Skeletal muscle satellite cell (primary cell): ENCODE measurements at regions not wholly inside any gene's neighbourhood (a gene's known extent, or its start where the extent isn't known, plus 50 kb on each side); places are given as distances from the start of the nearest gene placed in this dataset.
"Not testable (repeated sequence)": the region's sequence is repeated elsewhere in the genome, so short reads cannot be mapped to it uniquely, and the experiment has no call there.

Experiments used
- H3K27me3 ChIP-seq: 2 replicates; pipeline ENCODE4 v1.7.0; 2013; ENCODE audit warnings: low read length; ENCODE audit not compliant: control insufficient read depth, insufficient read depth
- H3K36me3 ChIP-seq: 2 replicates; pipeline ENCODE4 v1.7.0; 2013; ENCODE audit warnings: mild to moderate bottlenecking, control low read depth, low read length; ENCODE audit not compliant: insufficient read depth
- H3K4me1 ChIP-seq: 2 replicates; pipeline ENCODE4 v1.7.0; 2013; ENCODE audit warnings: low read length; ENCODE audit not compliant: control insufficient read depth, insufficient read depth
- H3K4me2 ChIP-seq: 2 replicates; pipeline ENCODE4 v1.7.0; 2013; ENCODE audit warnings: mild to moderate bottlenecking, low read length
- H3K4me3 ChIP-seq: 2 replicates; pipeline ENCODE4 v1.7.0; 2013; ENCODE audit warnings: low read length
- H3K9ac ChIP-seq: 2 replicates; pipeline ENCODE4 v1.7.0; 2013; ENCODE audit warnings: mild to moderate bottlenecking, low read depth, low read length, moderate library complexity
- H3K9me3 ChIP-seq: replicated peaks from 2 replicates; pipeline ENCODE4 v1.7.0; 2013; ENCODE audit warnings: mild to moderate bottlenecking, control low read depth, low read length

GRCh38 chr2:167790189-167790588 lies 457.2 kb downstream of the STK39 start:
- Histone ChIP-seq H3K36me3 (no peaks in the 10 kb centered on the region), H3K9ac (no peak overlapping the region), H3K4me2 (no peak overlapping the region), H3K4me1 (no peaks in the 10 kb centered on the region), H3K9me3 (no peaks in the 10 kb centered on the region), H3K27me3 (no peaks in the 10 kb centered on the region), H3K4me3 (no peak overlapping the region)

- H3K27me3 ChIP-seq = no peaks in the 10 kb centered on the region
- no peaks in the 10 kb centered on the region for H3K36me3 ChIP-seq
- peaks cover 8% of the 10 kb centered on the region for H3K4me1 ChIP-seq
- no peak overlapping the region for H3K4me3 ChIP-seq
- no peak overlapping the region for H3K9ac ChIP-seq
- H3K9me3 ChIP-seq = no peaks in the 10 kb centered on the region
- no peak overlapping the region for H3K4me2 ChIP-seq
These were observed 459.8 kb downstream of the STK39 start for GRCh38 chr2:167787562-167787961.

GRCh38 chr2:167787021-167787420 lies 460.4 kb downstream of the STK39 start:
- H3K4me1 ChIP-seq = peaks cover 8% of the 10 kb centered on the region
- no peak overlapping the region for H3K4me3 ChIP-seq
- H3K36me3 ChIP-seq = no peaks in the 10 kb centered on the region
- H3K9ac ChIP-seq = no peak overlapping the region
- H3K27me3 ChIP-seq = no peaks in the 10 kb centered on the region
- H3K4me2 ChIP-seq = no peak overlapping the region
- no peaks in the 10 kb centered on the region for H3K9me3 ChIP-seq

- Histone ChIP-seq H3K4me1 (peaks cover 8% of the 10 kb centered on the region), H3K9me3 (no peaks in the 10 kb centered on the region), H3K4me3 (no peak overlapping the region), H3K36me3 (no peaks in the 10 kb centered on the region), H3K27me3 (no peaks in the 10 kb centered on the region), H3K9ac (no peak overlapping the region), H3K4me2 (no peak overlapping the region)
These were observed 461.7 kb downstream of the STK39 start for GRCh38 chr2:167785606-167786216.

GRCh38 chr2:167784084-167784425 lies 463.3 kb downstream of the STK39 start:
- Histone ChIP-seq H3K9me3 (no peaks in the 10 kb centered on the region), H3K27me3 (no peaks in the 10 kb centered on the region), H3K36me3 (no peaks in the 10 kb centered on the region), H3K9ac (no peak overlapping the region), H3K4me1 (peaks cover 8% of the 10 kb centered on the region), H3K4me2 (no peak overlapping the region), H3K4me3 (no peak overlapping the region)

- peaks cover 8% of the 10 kb centered on the region for H3K4me1 ChIP-seq
- no peaks in the 10 kb centered on the region for H3K27me3 ChIP-seq
- H3K4me2 ChIP-seq = no peak overlapping the region
- no peak overlapping the region for H3K4me3 ChIP-seq
- no peaks in the 10 kb centered on the region for H3K9me3 ChIP-seq
- H3K9ac ChIP-seq = no peak overlapping the region
- H3K36me3 ChIP-seq = no peaks in the 10 kb centered on the region
These were observed 463.9 kb downstream of the STK39 start for GRCh38 chr2:167783261-167784083.

- not testable (repeated sequence) for H3K27me3 ChIP-seq, H3K9me3 ChIP-seq, H3K4me2 ChIP-seq, H3K9ac ChIP-seq, H3K4me3 ChIP-seq, H3K4me1 ChIP-seq, H3K36me3 ChIP-seq
These were observed 465.8 kb downstream of the STK39 start for GRCh38 chr2:167781629-167782028.

- no peaks in the 10 kb centered on the region for H3K27me3 ChIP-seq
- H3K4me1 ChIP-seq = no peaks in the 10 kb centered on the region
- H3K4me3 ChIP-seq = no peak overlapping the region
- no peaks in the 10 kb centered on the region for H3K36me3 ChIP-seq
- H3K9ac ChIP-seq = no peak overlapping the region
- H3K9me3 ChIP-seq = no peaks in the 10 kb centered on the region
- no peak overlapping the region for H3K4me2 ChIP-seq
These were observed 471.0 kb downstream of the STK39 start for GRCh38 chr2:167776359-167776758.

- Histone ChIP-seq H3K4me2 (no peak overlapping the region), H3K9ac (no peak overlapping the region), H3K9me3 (no peaks in the 10 kb centered on the region), H3K36me3 (no peaks in the 10 kb centered on the region), H3K27me3 (no peaks in the 10 kb centered on the region), H3K4me3 (no peak overlapping the region), H3K4me1 (no peaks in the 10 kb centered on the region)
These were observed 475.8 kb downstream of the STK39 start for GRCh38 chr2:167771628-167772027.

- no peak overlapping the region for H3K4me3 ChIP-seq
- no peaks in the 10 kb centered on the region for H3K4me1 ChIP-seq
- H3K9ac ChIP-seq = no peak overlapping the region
- H3K9me3 ChIP-seq = no peaks in the 10 kb centered on the region
- H3K4me2 ChIP-seq = no peak overlapping the region
- no peaks in the 10 kb centered on the region for H3K36me3 ChIP-seq
- no peaks in the 10 kb centered on the region for H3K27me3 ChIP-seq
These were observed 478.4 kb downstream of the STK39 start for GRCh38 chr2:167769020-167769419.

GRCh38 chr2:167767830-167768229 lies 479.6 kb downstream of the STK39 start:
- Histone ChIP-seq H3K27me3 (no peaks in the 10 kb centered on the region), H3K9ac (no peak overlapping the region), H3K9me3 (no peaks in the 10 kb centered on the region), H3K4me1 (no peaks in the 10 kb centered on the region), H3K4me2 (no peak overlapping the region), H3K36me3 (no peaks in the 10 kb centered on the region), H3K4me3 (no peak overlapping the region)

GRCh38 chr2:167764772-167765341 lies 482.5 kb downstream of the STK39 start:
- no peak overlapping the region for H3K9ac ChIP-seq
- H3K4me3 ChIP-seq = no peak overlapping the region
- H3K4me2 ChIP-seq = no peak overlapping the region
- H3K4me1 ChIP-seq = no peaks in the 10 kb centered on the region
- no peaks in the 10 kb centered on the region for H3K9me3 ChIP-seq
- no peaks in the 10 kb centered on the region for H3K27me3 ChIP-seq
- no peaks in the 10 kb centered on the region for H3K36me3 ChIP-seq
